Muscle of arm (tissue), 1 donor: ENCODE measurements at regions not wholly inside any gene's neighbourhood (a gene's known extent, or its start where the extent isn't known, plus 50 kb on each side); places are given as distances from the start of the nearest gene placed in this dataset.

Experiments
- DNase-seq: peaks from one replicate; pipeline ENCODE4 v3.0.0-alpha.2; 2013

DNA sequence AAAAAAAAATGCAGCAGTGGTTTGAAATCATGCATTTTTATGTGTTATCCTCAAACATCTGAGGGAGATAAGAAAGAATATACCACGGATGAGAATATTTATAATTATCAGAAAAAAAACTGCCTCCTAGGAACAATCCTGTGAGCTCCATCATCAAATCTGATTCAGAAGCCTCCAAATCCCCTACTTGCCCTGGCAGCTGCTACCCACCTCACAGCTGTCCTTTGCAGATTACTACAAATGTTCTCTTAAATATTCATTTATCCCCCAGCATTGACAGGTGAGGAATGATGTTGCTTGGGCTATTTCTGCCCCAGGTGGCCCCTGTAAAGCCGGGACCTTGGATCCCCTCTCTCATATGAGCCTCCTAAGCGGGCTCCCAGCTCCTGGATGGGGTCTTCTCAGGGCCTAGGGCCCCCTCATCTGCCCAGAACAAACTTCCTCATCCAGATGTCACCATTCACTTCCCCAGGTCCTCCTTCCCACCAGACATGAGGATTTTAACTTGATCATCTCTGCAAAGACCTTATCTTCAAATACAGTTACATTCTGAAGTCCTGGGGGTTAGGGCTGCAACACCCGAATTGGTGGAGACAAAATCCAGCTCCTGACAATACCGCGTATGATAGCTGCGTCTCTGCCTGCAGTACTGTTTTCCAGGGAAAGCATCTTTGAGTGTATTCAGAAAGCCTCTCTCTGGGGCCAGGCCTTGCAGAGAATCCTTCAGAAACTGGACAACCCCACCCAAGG is 81.9 kb upstream of the INSIG1 start:
- no peak for DNase-seq

DNA sequence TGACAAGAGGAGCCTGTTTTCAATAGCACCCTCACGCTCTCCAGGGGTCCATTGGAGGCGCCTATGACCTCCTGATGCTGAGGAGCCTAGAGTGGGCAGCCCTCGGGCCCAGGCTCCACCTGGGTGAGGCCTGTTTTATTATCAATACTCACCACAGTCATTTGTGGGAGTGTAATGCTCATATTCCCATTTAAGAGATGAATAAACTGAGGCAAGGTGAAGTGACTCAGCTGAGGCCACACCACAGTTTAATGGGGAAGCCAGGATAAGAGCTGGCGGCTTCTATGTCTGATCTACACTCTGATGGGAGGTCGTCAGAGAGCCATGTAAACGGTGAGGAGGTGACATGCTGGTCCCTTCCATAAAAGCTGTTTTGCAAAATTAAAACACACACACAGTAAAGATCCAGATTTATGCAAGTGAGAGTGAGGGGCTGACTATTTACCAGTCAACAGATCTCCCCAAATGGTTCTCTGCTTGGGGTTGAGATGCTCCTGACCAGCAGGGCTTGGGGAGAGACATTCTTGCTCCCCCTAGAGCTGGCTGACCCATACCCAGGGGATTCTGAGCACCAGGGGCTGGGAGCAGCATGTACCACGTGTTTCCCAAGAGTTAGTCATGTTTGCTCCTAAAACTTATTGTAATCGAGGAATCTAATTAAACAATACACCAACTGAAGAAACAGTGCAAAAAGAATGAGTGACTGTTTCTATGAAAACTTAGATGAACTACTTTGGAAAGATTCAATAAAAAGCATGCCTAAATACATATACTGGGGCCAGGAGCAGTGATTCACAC is 81.0 kb upstream of the INSIG1 start:
- DNase-seq: no peak

DNA sequence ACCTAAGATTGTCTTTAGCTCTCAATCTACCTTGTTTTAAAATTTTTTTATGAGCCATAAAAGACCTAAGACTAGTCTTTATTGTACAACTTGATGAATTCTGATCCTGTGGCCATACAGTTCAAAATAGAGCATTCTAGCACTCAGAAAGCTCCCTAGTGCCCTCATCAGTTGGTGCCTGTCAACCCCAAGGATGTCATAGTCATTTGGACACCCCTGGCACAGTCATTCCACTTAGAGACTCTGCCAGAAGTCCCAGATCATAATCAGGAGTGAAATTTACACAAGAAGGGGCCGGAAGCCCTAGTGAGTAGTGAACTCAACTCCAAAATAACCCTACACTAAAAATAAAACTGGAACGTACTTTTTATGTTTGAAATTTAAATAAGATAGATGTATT is 80.0 kb upstream of the INSIG1 start:
- DNase-seq: no peak

DNA sequence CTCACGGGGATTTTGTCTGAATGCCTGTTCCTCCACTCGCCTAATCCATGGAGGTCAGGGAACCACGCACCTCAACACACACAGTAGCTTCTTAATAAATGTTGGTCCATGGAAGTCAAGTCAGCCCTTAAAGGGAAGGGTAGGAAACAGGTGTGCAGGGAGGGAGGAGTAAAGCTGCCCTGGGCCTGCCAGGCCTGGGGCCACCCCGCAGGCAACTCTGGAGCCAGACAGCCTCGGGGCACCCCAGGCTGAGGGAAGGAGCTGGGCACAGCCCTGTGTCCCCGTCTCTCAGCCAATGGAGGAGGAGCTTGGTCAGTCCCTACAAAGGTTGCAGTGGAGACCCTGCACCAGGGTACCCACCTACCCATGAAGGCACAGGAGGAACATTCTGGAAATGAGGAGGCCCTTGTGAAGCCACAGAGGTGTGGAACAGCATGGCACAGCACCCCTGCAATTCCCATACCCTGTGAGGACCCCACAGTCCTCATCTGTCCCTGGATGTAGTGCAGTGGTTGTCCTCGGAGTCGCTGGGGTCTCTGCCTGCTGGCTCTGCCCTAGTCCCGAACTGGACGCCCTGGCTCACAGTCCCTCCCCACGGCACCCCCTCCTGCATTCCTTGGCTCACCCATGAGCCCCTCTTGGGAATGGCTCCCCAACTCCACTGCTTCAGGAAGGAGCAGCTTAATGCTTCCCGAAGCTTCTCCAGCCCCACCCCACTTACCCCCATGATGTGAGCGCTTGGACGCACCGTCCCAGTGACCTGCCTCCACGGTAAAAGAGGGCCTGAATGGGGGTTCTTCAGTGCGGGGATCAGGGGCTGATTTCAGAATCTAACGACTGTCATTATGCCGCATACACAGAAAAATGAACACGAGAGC is 79.2 kb upstream of the INSIG1 start:
- no peak for DNase-seq

DNA sequence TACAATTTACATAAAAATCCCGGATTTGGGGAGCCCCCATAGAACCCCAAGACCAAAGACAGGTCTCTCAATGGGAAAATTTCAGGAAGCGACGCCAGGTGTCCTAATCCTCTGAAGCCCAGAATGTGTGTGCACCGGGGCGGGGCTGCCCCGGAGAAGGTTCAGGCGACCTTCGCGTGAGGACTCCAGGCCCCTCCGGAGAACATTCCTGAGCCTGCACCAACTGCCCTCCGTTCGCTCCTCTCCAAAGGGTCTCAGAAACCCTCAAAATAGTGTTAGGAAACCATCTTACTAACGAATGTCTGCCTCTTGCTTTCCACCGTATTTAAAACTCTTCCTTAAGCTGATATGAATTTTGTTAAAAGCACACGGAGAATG is 78.5 kb upstream of the INSIG1 start:
- DNase-seq: no peak

DNA sequence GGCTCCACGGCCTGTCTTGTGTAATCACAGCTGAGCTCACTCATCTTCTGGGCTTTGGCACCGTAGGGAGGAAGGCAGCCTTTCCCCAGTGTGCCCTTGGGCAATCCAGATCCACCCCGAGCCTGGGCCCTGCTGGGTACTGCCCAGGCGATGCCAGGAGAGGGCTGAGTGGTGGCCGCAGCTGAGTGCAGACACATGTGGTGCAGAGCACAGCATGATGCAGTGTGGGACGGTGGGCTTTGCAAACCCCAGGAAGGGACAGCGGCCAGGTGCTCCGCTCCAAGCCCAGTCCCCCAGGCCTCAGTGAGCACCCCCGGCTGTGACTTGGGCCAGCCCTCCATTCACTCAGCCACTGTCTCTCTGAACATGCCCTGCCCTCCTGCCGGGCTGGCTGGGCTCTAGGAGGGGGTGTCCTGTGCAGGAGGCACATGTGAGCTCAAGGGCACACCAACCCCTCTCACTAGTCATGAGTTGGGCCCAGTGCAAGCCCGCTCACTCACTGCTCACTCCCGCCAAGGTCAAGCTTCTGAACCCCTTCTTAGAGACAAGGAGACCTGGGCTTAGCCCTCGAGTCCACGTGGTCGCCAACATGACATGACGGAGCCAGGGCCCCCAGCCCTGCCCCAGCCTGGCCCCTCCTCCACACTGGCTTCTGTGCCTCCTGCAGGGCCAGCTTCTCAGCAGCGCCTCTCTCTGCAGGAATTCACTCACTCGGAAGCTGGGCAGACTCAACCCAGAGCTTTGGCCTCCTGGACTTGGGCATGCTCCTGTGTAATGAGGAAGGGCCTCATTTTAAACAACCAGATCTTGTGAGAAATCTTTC is 77.5 kb upstream of the INSIG1 start:
- DNase-seq: no peak

DNA sequence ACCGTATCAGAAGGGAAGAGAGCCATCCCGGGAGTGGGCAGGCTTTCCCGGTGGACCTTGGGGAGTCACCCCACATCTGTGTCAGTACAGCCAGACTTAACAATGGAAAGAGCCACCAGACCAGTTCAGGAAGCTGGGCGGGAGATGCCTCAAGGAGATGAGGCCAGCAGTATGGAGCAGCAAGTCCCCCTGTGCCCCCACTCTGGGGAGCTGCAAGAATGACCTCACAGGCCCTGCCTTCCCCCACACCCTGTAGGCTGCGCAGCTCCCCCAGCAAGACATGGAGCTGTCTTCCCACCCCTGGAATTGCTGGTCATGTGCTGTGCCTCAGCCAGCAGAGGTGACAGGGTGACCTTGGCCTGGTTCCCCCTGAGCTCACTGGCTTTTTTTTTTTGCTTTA is 76.8 kb upstream of the INSIG1 start:
- no peak for DNase-seq

DNA sequence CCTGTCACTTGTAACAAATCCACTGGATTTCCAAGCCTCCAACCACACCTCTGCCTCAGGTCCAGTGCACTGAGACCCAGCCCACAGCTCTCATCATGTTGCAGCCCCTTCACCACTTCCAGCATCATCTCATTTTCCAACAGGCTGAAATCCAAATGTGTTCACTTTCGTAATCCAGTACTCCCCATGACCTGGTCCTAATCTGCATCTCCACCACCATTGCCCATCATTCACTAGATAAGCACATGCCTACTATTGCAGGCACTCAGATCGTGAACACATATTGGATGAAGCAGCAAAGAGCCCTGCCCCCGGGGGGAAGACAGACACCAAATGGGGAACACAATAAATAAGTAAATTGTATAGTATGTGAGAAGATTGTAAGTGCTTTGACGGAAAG is 76.1 kb upstream of the INSIG1 start:
- DNase-seq: no peak

DNA sequence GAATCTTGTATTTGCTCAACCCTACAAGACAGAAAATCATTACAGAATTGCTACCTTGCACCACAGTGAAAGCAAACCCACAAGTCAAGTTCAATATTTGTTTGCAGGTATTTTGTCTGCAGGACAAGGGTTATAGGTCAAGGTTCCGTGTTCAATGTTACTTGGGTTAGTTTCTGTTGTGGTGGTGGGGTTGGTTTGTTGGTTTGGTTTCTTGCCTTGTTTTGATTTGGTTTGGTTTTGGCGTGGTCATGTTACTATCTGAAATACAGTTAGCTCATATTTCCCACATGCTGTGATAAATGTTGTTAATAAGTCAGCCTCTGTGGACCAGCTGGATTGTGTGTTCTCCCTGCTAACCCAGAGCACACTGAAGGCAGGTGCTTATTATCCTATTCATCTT is 75.6 kb upstream of the INSIG1 start:
- DNase-seq: no peak

DNA sequence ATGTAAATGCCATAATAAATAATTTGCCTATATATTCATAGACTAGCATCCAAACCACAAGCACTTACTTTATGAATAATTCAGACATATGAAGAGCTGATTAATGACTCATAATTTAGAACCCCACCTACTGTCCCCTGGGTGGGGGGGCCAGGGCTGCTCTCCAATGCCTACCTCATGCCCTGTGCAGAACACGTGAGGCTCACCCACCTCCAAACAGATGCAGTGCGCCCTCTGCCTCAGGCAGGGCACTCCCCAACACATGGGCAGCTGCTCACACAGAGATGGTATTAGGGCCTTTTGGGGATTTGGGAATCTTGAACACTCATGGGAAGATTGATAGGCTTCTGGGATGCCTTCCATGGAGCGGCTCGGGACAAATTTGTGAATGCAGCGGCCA is 75.1 kb upstream of the INSIG1 start:
- DNase-seq: no peak

DNA sequence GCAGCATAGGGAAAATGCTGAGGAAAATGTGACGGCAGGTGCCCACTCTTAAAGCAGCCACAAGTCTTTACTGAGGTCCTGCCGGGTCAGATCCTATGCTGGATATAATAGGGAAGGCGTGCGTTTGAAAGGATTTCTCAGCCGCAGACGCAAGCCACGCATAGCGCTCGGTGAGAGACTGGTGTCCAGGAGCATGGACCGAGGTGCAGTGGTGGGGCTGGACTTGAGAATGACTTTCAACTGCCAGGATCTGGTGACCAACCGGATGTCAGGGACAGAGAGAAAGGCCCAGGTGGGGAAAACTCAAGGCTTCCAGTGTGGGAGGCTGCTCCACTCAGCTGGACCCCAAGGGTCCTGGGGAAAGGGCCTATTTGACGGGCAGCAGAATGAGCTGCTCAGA is 74.7 kb upstream of the INSIG1 start:
- DNase-seq: no peak

DNA sequence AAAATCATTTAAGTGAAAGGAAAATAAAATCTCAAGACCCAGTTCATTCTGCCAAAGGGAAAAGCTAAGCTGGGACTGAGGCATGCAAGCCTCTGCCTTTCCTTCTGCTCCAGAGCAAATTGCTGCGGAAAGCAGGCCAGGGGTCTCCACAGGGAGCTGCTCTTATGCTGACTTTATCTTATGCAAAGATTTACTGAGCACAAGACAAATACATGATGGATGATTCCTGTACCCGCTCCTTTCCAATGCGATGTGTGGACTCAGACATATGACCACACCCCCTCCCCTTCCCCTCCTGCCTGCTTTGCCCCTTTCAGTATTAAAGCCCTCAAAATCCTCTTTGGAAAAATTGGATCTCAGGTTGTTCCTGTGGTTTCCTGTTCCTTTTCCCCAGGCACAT is 74.2 kb upstream of the INSIG1 start:
- no peak for DNase-seq

DNA sequence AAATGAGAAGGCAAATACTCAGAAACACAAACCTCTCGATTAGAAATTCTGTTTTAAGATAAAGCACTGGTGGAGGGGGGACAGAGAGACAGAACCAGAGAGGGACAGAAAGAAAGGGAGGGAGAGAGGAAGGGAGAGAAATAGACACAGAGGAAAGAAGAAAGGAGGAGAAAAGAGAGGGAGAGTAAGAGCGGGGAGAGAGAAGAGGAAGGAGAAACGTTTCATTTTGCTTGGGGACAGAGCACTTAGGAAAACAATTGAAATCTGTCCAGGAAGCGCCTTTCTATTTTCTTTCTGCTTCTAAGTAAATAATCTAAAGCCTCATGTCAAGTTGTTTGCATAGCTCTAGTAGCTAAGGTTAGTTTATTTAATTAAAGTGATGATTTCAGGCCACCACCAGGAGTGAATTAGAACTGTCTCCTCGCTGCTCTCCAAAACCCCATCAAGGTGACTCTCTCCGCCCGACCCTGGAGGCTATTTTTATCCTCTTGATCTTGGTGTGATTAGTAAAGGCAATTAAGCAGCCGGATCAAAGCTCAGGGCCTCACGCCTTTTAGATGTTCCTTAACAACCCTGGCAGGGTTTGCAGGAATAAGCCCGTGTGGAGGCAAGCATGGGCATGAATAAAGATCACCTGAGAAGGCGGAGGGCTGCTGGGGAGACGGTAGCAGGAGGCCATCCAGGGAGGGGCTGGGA is 73.4 kb upstream of the INSIG1 start:
- DNase-seq: no peak

DNA sequence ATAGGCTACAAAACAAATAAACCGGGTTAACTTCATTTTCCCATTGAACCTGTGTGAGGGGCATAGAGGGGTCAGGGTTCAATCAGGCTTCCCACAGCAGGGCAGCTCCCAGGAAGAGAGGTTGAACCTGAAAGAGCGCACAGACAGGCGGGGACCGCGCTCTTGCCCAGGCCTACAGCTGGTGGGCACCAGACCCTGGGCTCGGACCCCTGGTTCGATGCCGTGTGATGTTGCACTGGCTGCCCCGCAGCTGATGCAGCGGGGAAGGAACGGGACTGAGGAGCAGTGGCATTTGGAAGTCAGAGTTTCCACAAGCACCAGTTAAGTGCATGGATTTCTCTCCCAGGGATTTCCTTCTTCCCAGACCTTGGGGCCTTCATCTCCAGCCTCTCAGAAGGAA is 72.6 kb upstream of the INSIG1 start:
- no peak for DNase-seq

DNA sequence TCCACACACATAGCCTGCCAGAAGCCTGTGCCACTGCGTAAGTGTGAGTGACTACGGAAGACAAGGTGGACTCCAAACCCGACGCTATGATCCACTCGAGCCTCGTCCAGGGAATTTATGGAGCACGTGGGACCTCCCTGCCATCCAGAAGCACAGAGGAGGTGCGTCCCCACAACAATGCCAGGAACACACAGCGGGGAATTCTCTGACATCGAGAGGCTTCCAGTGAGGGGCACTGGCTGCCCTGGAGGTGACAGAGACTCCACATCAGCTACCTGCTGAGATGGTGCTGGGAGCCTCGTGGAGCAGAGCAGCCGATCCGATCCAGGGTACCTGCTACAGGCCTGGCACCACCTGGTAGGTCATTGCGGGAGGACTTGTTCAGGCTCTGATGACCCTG is 72.2 kb upstream of the INSIG1 start:
- DNase-seq: no peak

DNA sequence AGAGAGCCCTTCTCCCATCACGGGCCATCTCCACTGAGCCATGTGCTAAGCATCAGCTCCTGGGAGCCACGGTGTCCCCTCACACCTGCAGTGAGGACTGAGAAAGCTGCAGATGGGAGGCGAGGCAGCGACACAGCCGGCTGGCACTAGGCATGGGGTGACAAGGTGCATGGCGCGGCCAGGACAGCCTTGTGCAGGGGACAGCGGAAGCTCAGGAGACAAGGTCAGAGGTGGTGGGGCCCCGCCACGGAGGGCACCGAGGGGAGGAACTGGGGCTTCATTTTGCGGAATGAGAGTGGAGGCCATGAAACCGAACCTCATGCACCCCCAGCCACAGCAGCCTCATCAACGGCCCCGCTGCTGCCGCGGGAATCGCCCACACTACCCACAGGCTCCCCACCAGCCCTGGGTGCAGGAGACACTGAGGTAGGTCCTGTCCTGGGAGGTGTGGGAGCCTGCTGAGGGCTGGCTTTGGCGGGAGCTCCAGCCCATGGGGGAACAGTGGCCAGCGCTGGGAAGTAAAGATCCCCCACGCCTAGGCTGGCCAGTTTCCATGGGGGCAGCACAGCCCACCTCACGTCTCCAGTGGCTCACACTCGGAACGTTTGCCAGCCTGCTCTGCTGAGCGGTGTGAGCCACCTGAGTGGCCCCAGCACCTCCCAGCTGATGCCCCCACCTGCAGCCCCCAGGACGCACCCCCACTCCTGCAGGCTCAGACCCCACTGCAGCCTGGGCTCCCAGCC is 71.2 kb upstream of the INSIG1 start:
- no peak for DNase-seq

DNA sequence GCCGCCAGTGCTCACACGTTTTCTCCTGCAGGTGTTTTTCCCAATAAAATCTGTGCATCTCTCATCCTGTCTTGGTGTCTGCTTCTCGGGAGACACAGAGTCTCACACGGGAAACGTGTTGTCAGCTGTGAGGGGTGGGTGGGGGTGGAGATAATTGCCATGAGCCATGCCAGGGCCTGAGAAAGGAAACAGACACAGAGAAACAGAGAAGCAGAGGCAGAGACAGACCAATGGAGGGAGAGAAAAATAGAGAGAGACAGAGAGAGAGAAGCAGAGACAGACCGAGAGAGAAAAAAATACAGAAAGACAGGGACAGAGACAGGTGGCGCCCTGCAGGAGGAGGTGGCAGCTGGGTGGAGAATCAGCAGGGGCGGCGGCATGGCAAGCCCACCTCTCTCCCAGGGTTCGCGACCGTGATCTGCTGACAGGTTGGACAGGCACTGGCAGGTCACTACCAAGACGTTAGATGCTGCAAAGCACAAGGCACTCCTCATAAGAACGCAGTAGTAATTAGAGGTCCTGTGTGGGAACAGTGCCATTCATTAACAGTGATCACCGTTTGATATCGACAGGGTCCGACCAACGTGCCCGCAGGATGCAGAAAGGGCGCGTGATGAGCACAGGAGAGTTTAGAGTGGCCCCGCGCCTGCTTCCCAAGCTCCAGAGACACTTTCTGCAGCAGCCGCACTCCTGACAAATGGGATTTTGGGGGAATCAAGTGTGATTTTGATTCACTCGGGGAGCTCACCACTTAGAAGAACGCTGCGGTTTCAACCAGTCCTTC is 70.5 kb upstream of the INSIG1 start:
- DNase-seq: no peak

DNA sequence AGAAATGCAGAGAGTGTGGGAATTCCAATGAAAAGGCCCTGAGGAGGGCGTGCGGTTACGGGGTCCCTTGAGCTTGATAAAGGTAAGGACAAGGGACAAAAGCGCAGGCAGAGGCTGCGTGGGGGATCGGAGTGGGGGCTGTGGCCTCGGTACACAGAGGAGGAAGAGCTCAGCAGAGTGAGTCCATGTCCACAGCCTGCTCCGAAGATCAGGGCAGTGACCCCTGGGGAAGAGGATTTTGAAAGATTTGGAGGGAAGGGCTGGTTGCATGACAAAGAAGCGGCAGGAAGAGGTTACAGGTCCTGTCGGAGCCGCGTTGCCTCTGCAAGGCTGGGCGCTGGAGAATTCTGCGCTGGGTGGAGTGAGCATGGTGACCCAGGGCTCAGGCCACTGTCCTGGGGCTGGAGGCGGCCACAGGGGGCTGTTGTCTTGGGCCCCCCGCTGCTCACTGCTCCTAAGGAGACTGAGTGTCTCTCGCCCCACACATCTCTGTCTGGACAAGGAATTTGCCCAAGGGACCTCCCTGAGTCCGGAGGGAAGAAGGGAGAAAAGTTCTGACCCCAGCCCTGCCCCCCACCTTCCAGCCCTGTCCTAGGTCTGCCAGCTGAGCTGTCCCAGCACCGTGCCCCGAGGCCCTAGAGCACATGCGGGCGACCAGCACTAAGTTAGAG is 69.8 kb upstream of the INSIG1 start:
- DNase-seq: no peak

DNA sequence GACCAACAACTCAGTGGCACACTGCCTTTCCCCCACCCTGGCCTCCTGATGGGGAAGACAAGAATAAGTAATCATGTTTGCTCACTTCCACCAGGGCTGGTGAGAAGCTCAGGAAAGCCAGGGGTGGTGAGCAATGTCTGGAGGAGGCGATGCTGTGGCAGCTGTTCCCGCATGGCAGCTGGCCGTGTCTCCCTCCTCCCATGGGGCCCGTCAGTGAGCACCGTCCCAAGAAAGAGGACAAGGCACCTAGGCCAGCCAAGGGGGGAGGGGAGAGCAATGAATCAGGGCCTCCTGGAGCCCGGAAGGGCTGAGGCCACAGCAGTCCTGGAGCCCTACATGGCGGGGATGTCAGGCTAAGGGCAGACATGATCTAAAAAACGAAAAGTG is 69.2 kb upstream of the INSIG1 start:
- DNase-seq: no peak
